ENCODE measurements at regions not wholly inside any gene's neighbourhood (a gene's known extent, or its start where the extent isn't known, plus 50 kb on each side); places are given as distances from the start of the nearest gene placed in this dataset.

DNA sequence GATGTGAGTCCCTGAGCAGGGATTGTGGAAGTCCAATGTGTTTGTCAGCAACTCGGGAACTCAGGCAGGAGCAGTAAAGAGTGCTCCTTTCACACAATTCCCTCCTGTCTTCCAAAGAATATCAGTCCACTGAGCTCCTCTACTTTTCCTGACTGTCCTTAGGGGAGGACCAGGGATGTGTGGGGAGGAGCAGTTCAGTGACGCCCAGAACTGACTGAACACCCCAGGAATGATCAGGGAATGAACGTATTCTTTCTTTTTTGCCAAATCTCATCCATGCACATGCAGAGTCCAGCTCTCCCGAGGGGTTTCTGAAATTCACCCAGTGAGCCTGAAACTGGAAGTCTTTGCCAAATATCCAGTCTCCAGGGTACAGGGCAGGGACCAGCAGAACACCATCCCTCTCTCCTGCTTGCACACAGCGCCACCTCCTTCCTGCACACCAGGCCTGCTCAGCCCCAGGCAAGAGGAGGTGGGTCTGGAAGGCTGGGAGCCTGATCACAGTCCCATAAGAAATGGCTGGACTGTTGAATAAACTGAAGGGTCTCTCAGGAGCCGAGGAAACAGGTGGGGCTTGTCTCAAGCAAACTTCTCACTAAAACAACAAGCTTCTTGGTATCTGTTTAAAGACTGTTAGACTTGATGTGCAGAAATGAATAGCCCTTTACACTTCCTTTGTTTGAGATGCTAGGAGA lies 294.7 kb downstream of the C7orf25 start:
- DNase-seq = no peak

DNA sequence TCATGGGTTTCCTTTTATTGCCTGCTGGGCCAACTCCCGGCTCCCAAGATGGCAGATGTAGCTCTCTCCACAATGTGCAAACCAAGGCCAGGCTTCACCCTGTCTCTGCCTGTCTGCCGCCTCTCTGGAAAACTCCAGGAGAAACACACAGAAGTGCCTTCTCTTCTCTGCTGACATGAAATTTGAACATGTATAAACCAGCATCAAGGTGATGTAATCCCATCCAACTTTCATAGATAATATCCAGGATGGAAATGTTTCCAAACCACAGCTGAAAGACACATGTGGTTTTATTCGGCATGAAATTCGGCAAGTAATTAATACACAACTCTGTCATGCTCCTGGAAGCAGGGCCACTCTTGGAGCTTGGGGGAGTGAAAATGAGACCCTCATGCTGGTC lies 297.2 kb downstream of the C7orf25 start:
- DNase-seq = no peak

DNA sequence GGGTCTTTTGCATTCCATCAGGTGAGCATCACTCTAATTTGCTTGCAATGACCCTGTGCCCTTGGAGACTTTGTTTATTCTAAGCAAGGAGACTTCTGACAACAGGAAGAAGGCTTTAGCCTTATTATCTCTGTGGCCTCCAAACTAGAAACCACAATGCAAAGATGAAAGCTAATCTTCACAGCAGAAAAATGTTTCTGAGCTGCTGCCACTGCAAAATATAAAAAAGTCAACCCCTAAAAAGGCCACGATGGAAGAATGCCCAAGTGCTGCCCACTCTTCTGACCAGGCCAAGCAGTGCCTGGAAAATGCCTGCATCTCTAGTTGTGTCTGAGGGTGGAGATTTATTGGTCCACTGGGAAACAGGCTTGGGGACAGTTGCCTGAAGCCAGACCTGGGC lies 299.9 kb downstream of the C7orf25 start:
- DNase-seq = no peak

DNA sequence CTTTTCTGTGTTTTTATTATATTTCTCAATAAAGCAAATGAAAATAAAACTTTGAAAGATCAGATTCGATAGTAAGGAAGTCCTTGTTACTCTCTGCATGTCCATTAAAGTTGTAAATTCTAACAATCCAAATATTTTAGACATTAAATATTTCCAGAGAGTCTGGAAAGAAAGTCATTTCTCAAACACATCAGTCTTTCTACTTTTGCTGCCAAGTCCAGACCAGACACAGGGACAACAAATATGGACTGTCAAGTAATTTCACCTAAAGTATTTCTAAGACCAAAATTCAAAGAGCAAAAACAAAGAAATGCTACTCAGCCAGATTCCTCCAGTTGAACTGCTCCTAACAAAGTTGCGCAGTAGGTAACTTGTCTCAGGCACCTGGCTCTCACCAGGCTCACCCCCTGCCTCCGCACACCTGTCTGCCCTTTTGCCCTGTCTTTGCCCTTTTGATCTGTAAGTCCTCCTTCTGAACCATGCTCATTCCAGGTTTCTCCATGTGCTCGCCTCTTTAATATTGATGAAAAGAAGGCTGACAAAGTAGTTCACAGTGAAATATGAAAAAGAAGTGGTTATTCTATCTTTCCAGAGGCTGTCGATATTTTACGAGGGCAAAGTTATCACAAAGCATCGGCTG lies 300.5 kb downstream of the C7orf25 start:
- no peak for DNase-seq

DNA sequence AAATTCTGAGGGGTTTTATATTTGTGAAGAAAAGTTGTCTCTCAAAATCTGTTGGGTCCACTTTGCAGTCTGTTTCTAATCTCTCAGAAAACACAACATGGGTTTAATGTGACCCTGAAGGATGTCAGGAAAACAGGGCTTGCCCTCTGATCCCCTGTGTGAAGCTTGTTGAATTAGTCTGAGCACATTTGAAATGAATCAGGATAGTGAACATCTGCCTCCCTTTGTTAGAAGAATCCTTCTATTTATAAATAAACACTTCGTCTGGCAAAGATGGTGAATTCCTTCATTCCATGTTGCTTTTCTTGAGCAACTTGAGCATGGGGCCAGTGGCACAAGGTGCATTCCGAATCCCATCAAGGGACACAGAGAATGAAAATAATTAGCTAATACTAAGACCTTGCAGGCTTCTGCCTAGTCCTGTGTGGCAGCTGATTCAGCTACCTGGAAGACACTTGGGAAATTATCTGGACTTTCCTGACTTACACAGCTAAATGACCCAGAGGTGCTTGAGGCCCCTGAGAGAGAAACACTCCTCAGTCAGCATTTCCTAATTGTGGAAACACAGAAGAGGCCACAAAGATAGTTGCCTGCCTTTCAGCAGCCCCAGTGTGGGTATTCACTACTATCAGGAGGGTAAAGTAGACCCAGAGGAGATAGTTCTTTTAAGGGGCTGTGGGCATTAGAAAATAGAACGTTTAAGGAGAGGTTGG lies 305.5 kb downstream of the C7orf25 start:
- no peak for DNase-seq

DNA sequence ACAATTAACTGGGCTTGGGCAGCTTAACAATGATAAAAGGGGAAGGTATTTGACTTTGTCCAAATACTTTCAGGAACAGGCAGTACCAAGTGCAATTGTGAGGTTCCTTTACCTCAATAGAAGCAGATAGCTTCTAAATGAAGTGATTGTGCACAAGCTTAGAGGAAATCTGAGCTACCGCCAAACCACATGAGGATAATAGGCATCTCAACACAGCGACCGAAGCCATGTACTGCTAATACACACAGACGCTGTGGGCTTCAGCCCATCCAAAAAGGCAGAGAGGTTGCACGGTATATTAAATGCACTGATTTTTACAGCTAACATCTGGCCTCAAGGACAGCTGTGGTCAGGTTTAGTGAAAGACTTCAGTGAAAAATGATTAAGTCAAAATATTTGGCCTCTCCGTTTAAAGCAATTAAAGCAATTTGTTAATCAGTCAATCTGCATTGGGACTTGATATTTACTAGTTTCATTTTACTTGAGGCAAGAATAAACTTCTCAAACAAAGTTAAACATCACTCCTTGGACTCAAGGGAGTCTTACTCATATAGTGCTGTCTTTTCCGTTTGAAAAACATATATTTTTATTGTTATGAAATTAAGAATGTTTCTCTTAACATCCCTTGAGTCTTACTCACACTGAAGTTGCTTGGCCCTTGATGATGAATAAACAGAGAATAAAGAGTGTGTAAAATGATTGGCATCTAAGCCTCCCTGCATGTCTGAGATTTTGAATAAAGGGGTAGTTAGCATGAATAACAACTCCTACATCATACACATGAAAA lies 306.3 kb downstream of the C7orf25 start:
- no peak for DNase-seq

DNA sequence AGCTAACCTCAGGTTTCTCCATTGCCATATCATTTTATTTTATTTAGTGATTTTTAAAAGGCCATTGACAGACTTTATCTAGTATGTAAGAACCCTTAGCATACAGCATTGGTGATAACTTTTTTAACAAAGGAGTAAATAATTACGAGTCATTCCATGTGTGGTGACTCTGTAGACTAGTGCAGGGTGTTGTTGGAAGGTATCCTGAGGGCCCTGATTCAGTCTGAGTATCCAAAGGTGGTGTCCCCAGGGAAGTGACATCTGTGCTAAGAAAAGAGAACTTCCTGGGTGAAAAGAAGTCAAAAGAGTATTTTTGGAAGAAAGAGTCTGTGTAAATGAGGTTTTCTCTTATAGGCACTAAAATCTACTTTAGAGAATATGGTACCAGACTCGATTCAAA lies 308.4 kb downstream of the C7orf25 start:
- no peak for DNase-seq

DNA sequence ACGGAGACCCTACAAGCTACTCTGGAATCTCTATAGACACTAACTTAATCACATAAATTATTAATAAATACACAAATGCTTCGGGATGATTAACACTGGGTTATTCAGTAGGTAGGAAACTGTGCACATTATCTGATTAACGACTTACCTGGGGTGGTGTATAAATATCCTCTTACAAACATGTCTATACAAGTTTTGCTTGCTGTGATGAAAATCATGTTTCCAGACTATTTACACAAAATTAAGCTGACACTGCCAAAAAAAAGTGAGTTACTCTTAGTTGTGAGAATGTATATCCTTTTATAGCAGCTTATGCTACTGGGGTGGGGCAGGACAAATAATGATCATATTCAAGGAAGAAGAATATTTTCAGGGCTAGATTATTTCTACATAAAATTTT lies 314.6 kb downstream of the C7orf25 start:
- DNase-seq = no peak

DNA sequence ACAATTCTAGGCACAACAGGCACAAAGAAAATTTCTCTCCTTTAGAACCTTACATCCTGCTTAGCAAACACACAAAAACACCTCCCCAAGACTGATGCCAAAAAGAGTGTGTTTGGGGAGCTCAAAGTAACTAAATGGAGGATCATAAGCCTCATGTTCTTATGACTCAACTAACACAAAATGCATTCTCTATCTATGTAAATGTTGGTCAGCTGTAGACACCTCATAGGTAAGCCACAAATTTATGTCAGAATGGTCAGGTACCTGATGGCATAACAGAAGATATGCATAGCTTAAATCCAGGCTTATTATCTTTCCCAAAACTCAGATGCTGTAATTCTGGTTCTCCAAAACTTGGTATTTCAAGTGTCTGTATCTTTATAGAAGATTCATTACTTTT lies 315.1 kb downstream of the C7orf25 start:
- DNase-seq = no peak

DNA sequence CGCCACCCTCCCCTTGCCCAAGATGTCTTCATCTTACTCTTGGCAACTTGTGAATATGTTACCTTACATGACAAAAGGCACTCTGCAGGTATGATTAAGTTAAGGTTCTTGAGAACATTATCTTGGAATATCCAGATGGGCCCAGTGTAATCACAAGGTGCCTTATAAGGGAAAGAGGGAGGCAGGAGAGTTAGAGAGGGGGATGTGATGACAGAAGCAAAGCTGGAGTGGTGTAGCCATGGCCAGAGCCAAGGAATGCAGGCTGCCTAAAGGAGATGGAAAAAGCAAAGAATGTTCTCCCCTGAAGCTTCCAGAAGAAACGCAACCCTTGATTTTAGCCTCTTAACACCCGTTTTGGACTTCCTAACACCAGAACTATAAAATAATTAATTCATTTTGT lies 318.0 kb downstream of the C7orf25 start:
- DNase-seq = no peak

DNA sequence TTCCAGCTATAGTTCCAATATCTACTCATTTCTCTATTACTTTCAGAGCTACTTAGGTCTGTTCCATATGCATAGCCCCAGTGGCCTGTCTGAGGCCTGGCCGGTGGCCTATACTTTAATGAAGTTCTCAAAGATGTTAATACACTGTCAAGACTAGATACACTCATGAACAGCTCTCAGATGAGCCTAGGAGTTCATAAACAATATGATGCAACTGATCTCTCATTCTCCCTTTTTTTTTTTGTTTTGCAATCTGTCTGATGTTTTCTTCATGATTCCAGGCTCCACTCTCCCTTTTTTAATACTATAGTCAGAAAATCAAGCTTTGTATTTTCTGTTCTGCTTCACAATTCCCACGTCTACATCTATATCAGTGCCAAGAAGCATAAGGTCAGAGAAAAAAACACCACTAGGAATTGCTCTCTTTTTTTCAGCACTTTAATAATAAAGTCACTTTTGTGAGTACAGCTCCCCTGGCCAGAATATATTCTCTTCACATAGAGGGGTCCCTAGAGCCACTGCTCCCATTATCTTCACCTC lies 321.0 kb downstream of the C7orf25 start:
- DNase-seq = no peak

DNA sequence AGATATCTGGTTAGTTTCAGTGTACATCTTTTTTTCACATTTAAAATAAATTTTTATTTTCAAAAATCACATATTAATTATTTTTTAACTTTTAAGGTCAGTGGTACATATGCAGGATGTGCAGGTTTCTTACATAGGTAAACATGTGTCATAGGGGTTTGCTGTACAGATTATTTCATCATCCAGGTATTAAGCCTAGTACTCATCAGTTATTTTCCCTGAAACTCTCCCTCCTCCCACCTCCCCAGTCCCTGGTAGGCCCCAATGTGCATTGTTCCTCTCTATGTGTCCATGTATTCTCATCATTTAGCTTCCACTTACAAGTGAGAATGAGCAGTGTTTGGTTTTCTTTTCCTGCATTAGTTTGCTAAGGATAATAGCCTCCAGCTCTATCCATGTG lies 323.0 kb downstream of the C7orf25 start:
- DNase-seq = no peak

DNA sequence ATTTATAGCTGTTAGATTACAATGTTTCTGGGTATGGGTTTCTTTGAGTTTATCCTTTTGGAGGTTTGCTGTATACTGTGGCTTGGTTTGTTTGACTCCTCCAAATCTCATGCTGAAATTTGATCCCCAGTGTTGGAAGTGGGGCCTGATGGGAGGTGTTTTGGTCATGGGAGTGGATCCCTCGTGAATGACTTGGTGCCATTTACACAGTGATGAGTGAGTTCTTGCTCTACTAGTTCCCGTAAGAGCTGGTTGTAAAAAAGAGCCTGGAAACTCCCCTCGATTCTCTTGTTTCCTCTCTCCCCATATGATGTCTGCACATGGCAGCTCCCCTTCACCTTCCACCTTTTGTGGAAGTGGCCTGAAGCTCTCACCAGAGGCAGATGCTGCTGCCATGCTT lies 324.1 kb downstream of the C7orf25 start:
- no peak for DNase-seq

DNA sequence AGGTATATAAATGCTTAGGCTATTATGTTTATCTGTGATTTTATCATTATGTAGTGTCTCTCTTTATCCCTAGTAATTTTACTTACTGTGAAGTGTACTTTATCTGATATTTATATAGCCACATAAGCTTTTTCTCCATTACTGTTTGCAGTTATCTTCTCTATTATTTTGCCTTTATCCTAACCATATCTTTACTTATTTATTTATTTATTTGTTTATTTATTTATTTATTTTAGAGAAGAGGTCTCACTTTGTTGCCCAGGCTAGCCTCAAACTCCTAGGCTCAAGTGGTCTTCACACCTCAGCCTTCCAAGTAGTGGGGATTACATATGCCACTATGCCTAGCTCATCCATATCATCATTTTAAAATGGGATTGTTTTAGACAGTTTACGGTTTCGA lies 331.8 kb downstream of the C7orf25 start:
- DNase-seq = no peak

DNA sequence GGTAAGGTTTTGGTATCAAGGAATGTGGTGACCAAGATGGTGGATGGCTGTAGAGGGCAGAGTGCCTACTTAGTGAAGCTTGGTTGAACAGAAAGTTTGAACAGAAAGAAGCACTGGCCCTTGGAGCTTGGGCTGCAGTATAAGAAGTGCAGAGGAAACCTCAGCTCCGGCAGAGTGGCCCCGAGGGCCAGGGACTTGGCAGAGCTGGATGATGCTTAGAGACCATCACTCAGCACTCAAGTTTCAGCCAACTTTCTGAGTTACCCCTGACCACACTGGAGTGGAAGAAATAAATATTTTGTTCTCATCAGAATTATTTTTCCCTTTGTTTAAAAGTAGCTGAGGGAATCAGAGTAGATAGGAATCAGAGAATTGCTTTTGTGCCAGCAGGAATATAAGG lies 336.7 kb downstream of the C7orf25 start:
- no peak for DNase-seq

DNA sequence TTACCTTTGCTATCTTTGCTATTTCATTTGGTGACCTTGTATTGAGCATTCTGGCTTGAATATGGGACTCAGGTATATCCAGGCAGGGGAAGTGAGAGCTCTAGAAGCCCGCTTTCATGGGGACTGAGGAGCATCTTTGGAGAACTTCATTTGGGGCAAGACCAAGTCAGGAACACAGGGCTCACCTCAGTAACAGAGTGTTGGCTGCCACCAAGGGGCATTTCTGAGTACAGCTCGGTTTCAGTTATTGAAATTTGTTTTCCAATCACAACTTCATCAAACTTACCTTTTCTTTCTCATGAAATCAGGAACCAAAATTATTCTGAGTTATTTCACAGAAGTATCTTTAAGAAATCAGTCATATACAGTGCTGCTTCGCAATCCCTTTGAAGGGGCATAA lies 337.2 kb downstream of the C7orf25 start:
- DNase-seq = no peak

DNA sequence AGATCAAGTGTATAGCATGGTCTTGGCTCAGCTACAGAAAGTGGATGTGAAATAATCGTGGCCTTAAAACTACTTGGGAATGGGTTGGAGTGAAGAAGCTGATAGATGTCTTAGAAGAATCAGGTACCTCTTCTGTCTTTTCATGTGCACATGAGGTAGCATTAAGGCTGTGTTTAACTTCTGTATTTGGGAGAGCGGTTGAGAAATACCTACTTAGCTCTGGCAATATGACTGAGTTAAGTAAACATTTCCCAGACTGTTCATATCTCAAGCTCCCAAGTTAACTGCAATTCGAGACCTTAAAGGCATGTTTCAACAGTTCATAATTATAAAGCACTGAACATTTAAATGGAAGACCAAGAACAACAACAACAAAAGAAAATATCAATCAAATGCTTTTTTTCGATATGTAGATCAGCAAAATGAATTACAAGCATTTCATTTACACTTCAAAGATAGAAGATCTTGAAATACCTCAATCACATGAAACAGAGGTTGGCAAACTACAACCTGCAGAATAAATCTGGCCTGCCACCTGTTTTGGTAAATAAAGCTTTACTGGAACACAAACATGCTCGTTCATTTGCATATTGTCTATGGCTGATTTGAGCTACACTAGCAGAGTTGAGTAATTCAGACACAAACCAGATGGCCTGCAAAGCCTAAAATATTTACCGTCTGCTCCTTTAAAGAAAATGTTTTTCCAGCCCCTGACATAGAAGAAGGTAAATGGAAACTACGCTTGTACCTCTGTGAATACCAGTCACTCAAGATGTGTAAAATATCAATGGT lies 337.1 kb upstream of the GLI3 start:
- no peak for DNase-seq

DNA sequence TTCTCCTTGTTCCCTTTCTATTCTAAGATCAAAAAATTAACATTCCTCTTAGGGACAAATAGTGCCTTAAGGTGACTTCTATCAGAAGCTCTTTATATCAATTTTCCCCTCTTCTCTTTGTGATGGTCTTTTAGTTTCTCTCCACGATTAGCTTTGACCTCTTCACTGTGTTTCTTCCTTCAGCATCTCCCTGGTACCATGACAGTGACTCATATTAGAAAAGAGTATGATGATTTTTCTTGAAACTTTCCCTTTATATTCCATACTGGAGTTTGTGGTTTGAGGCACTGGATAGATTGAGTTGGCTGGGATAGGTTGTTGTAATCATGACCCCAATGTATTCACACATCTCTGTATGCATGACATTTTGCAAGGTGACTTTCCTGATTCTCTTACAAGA lies 335.6 kb upstream of the GLI3 start:
- no peak for DNase-seq

DNA sequence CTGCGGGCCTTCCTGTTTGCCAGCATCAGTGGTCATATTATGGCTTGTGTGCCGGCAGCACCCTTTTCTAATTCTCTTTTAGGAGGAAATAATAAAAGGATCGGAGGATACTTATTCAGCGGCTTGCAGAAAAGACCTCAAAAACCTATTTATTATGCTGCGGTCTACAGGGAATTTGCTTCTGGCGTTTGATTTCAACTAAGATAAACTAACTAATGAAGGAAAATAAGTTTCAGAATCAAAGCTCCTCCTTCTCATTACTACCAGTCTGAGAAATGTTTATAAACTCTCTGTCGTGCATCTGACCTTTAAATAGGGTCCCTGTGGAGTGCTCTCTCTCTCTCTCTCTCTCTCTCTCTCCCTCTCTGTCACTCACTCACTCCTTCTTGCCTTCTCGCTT lies 335.0 kb upstream of the GLI3 start:
- no peak for DNase-seq

DNA sequence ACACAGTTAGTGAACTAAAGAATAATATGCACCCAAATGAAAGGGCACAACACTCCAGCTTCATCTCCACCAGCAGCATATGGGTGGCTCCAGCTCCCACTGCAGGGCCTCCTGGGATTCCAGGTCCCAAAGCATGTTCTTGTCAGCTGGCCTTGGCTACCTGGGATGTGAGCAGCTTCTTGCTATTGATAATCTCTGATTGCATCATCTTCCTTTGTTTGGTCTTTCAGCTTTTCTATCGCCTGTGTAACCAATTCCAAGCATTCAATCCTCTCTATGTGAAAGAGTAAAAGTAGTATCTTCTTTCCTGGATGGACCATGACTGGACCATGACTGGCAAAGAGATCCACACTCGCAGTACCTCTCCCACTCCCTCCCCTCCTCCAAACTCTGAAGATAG lies 333.9 kb upstream of the GLI3 start:
- no peak for DNase-seq

DNA sequence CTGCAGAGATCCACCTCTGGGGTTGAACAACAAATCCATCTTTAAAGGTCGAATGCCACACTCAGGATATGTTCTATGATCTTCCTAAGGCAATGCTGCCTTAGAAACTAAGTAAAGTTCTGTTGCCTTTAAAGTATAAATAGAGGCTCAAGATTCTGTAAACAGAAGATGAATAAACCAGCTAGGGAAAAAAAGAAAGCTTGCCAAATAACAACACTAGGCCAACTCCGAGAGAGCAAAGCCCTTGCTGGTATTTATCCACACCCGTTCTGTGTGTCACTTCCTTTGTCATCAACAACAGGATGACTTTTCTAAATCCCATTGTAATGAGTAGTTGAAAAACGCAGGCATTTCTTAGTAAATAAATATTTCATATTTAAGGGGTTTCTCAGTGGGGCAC lies 330.0 kb upstream of the GLI3 start:
- no peak for DNase-seq

DNA sequence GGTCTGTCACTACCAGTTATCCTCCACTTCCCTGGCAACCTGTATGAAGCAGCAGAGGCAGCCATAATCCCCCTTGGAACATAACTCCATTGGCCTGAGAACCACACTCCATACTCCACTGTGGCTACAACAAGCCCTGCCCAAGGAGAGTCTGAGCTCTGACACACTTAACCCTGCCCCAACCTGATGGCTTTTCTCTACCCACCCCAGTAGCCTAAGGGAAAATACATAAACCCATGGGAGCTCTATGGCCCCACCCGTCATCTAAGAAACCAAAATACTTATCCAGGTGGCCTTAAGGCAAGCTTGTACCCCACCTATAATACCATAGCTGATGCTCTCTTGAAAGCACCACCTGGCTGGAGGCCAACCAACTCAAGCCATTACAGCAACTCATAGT lies 324.8 kb upstream of the GLI3 start:
- no peak for DNase-seq

DNA sequence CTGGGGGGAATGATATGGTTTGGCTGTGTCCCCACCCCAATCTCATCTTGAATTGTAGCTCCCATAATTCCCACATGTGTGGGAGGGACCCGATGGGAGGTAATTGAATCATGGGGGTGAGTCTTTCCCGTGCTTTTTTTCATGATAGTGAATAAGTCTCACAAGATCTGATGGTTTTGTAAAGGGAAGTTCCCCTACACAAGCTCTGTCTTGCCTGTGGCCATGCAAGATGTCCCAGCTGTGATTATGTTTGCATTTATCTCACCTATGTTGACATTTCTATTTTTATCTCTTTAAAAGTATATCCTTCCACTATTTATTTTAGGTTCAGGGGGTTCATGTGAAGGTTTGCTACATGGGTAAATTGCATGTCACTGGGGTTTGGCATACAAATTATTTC lies 323.9 kb upstream of the GLI3 start:
- no peak for DNase-seq
